Thyroid gland (tissue), 4 donors: ENCODE measurements at regions not wholly inside any gene's neighbourhood (a gene's known extent, or its start where the extent isn't known, plus 50 kb on each side); places are given as distances from the start of the nearest gene placed in this dataset.
A peak's percentile ranks its signal among the peaks of the same experiment; 100 is the strongest.

ENCODE experiments used
- DNase-seq, 2 donors: peaks; one replicate each; pipeline ENCODE4 v3.0.0-alpha.2; 2019
- H3K27ac ChIP-seq, 3 donors: fragments of 200-600 bp; sonication (generic); 1 replicate in 2 of 3; 2 replicates in 1 of 3; pipeline ENCODE4 v1.5.1; 2016 to 2019; ENCODE audit warnings: mild to moderate bottlenecking in 1 of 3, moderate library complexity in 1 of 3
- H3K27me3 ChIP-seq: fragments of 200-600 bp; sonication (generic); one replicate; pipeline ENCODE4 v1.5.1; 2019
- H3K36me3 ChIP-seq, 2 donors: fragments of 200-600 bp; sonication (generic); one replicate each; pipeline ENCODE4 v1.5.1; 2016 to 2019
- H3K4me1 ChIP-seq, 2 donors: fragments of 200-600 bp; sonication (generic); one replicate each; pipeline ENCODE4 v1.5.1; 2017 to 2019
- H3K4me3 ChIP-seq, 3 donors: fragments of 200-600 bp; sonication (generic); replicated peaks in 1 of 3; 1 replicate in 2 of 3; 2 replicates in 1 of 3; pipeline ENCODE4 v1.5.1; 2016; ENCODE audit warnings: mild to moderate bottlenecking in 1 of 3
- H3K9me3 ChIP-seq: fragments of 200-600 bp; sonication (generic); one replicate; pipeline ENCODE4 v1.5.1; 2017
- POLR2A ChIP-seq, 2 donors: fragments of 450-650 bp; IDR thresholded peaks; one replicate each; pipeline ENCODE4 v1.6.1; 2017; ENCODE audit warnings: antibody characterized with exemption in 2 of 2, mild to moderate bottlenecking in 2 of 2, moderate library complexity in 1 of 2
- WGBS, 2 donors: methylation state at CpG; one replicate each; pipeline ENCODE4 v1.1.5; 2017; 5-methylcytosine and 5-hydroxymethylcytosine counted together
- intact Hi-C: fragments of 100-400 bp; cut with DNase I; formaldehyde crosslinking; loops from one replicate; pipeline ENCODE4 v1.15.1; 2023
- TF ChIP-seq, protein P1 (sequence below), 6 experiments: fragments of 200-600 bp in 3 of 6; fragments of 450-650 bp in 3 of 6; sonication (generic) in 3 of 6; IDR thresholded peaks; one replicate each; pipeline ENCODE4 v1.5.1; 2016 to 2019; ENCODE audit warnings: antibody characterized with exemption in 6 of 6, mild to moderate bottlenecking in 2 of 6, inconsistent platforms in 1 of 6, moderate library complexity in 1 of 6

- intact Hi-C loops, result loop anchor here (10.0 kb wide), 1 partner anchor 522 kb away; no protein-coding TSS in a partner anchor
- no peak for TF ChIP-seq POLR2A (IDR thresholded peaks at IDR 0.05)
- TF ChIP-seq, protein P1, sequence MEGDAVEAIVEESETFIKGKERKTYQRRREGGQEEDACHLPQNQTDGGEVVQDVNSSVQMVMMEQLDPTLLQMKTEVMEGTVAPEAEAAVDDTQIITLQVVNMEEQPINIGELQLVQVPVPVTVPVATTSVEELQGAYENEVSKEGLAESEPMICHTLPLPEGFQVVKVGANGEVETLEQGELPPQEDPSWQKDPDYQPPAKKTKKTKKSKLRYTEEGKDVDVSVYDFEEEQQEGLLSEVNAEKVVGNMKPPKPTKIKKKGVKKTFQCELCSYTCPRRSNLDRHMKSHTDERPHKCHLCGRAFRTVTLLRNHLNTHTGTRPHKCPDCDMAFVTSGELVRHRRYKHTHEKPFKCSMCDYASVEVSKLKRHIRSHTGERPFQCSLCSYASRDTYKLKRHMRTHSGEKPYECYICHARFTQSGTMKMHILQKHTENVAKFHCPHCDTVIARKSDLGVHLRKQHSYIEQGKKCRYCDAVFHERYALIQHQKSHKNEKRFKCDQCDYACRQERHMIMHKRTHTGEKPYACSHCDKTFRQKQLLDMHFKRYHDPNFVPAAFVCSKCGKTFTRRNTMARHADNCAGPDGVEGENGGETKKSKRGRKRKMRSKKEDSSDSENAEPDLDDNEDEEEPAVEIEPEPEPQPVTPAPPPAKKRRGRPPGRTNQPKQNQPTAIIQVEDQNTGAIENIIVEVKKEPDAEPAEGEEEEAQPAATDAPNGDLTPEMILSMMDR (IDR thresholded peaks at IDR 0.05), result peak in 3 of 6 experiments; percentile 37 to 48 (median 37)
- Histone ChIP-seq H3K4me1 (no peaks in the 10 kb centered on the region), H3K27me3 (no peaks in the 10 kb centered on the region), H3K4me3 (no peak overlapping the region), H3K36me3 (no peaks in the 10 kb centered on the region), H3K9me3 (no peaks in the 10 kb centered on the region), H3K27ac (no peak overlapping the region)
- DNase-seq, result peak; percentile 18 to 22
- 87 to 90% methylated on average over 1 of the region's 1 CpG for WGBS, 2 donors
These were observed 80.8 kb upstream of the IQCM start for GRCh38 chr4:149896432-149896831.

DNA sequence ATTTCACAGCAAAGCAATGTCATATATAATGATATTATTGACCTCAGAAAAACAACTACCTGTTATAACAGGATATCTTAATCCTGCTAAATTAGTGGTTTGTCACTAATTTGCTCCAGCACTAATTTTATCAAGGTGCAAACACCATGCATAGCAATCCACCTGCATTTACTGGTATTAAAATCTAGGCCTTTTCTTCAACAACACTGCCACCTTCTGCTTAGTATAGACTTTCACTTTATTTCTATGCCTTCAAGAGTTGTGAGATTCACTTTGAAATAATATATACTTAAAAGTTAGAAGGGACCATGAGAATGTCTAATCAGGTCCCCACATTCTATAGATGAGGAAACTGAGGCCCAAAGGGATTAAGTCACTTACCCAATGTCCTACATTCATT is 82.1 kb upstream of the IQCM start:
- intact Hi-C loops, result loop anchor here (10.0 kb wide), 1 partner anchor 523 kb away; no protein-coding TSS in a partner anchor
- H3K27ac ChIP-seq, result no peak overlapping the region
- no peaks in the 10 kb centered on the region for H3K4me1 ChIP-seq
- no peak overlapping the region for H3K4me3 ChIP-seq
- H3K27me3 ChIP-seq, result no peaks in the 10 kb centered on the region
- TF ChIP-seq POLR2A (IDR thresholded peaks at IDR 0.05), result no peak
- TF ChIP-seq, protein P1 (IDR thresholded peaks at IDR 0.05), result peak in 5 of 6 experiments; percentile 22 to 73 (median 48)
- no peaks in the 10 kb centered on the region for H3K9me3 ChIP-seq
- H3K36me3 ChIP-seq, result no peaks in the 10 kb centered on the region
- no peak for DNase-seq

GRCh38 chr4:149901128-149901527 is 85.5 kb upstream of the IQCM start:
- TF ChIP-seq, protein P1 (IDR thresholded peaks at IDR 0.05), result no peak
- no peak for TF ChIP-seq POLR2A (IDR thresholded peaks at IDR 0.05)
- Histone ChIP-seq H3K27me3 (no peaks in the 10 kb centered on the region), H3K4me1 (no peaks in the 10 kb centered on the region), H3K4me3 (no peak overlapping the region), H3K36me3 (no peaks in the 10 kb centered on the region), H3K27ac (no peak overlapping the region), H3K9me3 (no peaks in the 10 kb centered on the region)
- no peak for DNase-seq
- intact Hi-C loops, result no loop called here
- 93 to 94% methylated on average over 5 of the region's 5 CpGs for WGBS, 2 donors

DNA sequence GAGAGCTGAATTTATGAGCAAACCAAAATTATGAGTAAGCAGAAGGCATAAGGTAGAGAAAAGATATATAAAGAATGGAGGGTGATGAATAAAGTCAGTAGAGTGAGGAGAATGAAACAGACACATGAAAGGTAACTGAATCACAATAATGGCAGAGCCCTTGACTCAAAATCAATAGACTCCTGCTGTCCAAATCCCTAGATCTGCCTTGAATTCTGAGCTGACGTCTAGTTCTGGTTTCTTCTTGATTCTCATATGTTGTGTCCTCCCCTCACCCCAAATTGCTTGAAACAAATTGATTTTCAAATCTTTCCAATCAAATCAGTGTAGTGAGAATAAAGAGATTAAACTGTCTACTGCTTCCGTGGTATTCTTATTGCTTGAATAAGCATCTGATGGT is 86.6 kb upstream of the IQCM start:
- Histone ChIP-seq H3K36me3 (no peaks in the 10 kb centered on the region), H3K4me1 (no peaks in the 10 kb centered on the region), H3K27me3 (no peaks in the 10 kb centered on the region), H3K27ac (no peak overlapping the region), H3K9me3 (no peaks in the 10 kb centered on the region), H3K4me3 (no peak overlapping the region)
- DNase-seq, result no peak
- intact Hi-C loops, result no loop called here
- 95 to 99% methylated on average over 2 of the region's 2 CpGs for WGBS, 2 donors
- TF ChIP-seq, protein P1 (IDR thresholded peaks at IDR 0.05), result no peak
- TF ChIP-seq POLR2A (IDR thresholded peaks at IDR 0.05), result no peak

DNA sequence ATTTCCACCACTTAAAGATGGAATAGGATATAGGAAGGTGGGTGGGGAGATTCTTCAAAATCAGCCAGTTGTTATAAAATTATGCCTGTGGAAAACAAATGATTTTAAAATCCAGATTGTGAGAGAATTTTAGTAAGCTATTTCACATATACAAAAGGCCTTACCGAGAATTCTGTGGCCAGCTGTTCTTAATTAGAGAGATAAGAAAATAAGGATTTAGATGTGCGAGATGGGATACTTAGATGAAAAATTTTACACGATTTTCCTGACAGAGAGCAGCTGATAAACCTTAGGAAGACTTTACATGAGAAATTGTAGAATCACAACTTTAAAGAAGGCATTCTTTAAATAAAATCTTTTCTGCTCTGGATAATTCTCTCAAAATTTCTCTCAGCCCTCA is 94.5 kb upstream of the IQCM start:
- Histone ChIP-seq H3K9me3 (no peaks in the 10 kb centered on the region), H3K27me3 (no peaks in the 10 kb centered on the region), H3K4me1 (peaks cover 10 to 19% of the 10 kb centered on the region in 2 donors), H3K27ac (no peak overlapping the region), H3K4me3 (no peak overlapping the region), H3K36me3 (no peaks in the 10 kb centered on the region)
- 78 to 84% methylated on average over 3 of the region's 3 CpGs for WGBS, 2 donors
- intact Hi-C loops, result no loop called here
- TF ChIP-seq, protein P1 (IDR thresholded peaks at IDR 0.05), result no peak
- no peak for TF ChIP-seq POLR2A (IDR thresholded peaks at IDR 0.05)
- no peak for DNase-seq
